ENCODE measurements at regions not wholly inside any gene's neighbourhood (a gene's known extent, or its start where the extent isn't known, plus 50 kb on each side); places are given as distances from the start of the nearest gene placed in this dataset.

GRCh38 chr2:104794441-104794840 is 59.5 kb upstream of the POU3F3 start:
- FAIRE-seq (no peak), DNase-seq (ENCODE audit: insufficient read length, low spot score) (no peak)
- no peak for TF ChIP-seq POLR2A (IDR thresholded peaks at IDR 0.05; ENCODE audit: low read depth, low read length)

Data from H54 (cell line).